M059J (cell line): ENCODE measurements at regions not wholly inside any gene's neighbourhood (a gene's known extent, or its start where the extent isn't known, plus 50 kb on each side); places are given as distances from the start of the nearest gene placed in this dataset.

Experiments used
- DNase-seq: peaks from one replicate; pipeline ENCODE4 v3.0.0-alpha.2; 2012; ENCODE audit warnings: low read depth

GRCh38 chr13:76210262-76210661, 574.1 kb downstream of the LMO7 start:
- DNase-seq = peak; percentile 26

GRCh38 chr13:76198568-76199163, 562.5 kb downstream of the LMO7 start:
- no peak for DNase-seq

GRCh38 chr13:76189882-76190519, 553.9 kb downstream of the LMO7 start:
- no peak for DNase-seq

GRCh38 chr13:76175961-76176725, 540.0 kb downstream of the LMO7 start:
- DNase-seq = no peak

- DNase-seq = no peak
These were observed 532.5 kb downstream of the LMO7 start for GRCh38 chr13:76168661-76169060.

GRCh38 chr13:76164290-76164689, 528.2 kb downstream of the LMO7 start:
- peak; percentile 0 for DNase-seq

GRCh38 chr13:76163761-76164160, 527.6 kb downstream of the LMO7 start:
- no peak for DNase-seq

GRCh38 chr13:76160961-76161925, 525.1 kb downstream of the LMO7 start:
- no peak for DNase-seq

- DNase-seq = no peak
These were observed 524.4 kb downstream of the LMO7 start for GRCh38 chr13:76160506-76160905.

GRCh38 chr13:76157926-76158325, 521.8 kb downstream of the LMO7 start:
- DNase-seq = no peak

- DNase-seq = no peak
These were observed 517.1 kb downstream of the LMO7 start for GRCh38 chr13:76153239-76153638.

- peak; percentile 67 for DNase-seq
These were observed 512.8 kb downstream of the LMO7 start for GRCh38 chr13:76148926-76149325.

GRCh38 chr13:76148374-76148773, 512.2 kb downstream of the LMO7 start:
- peak; percentile 1 for DNase-seq

- no peak for DNase-seq
These were observed 496.4 kb downstream of the LMO7 start for GRCh38 chr13:76132532-76132931.

GRCh38 chr13:76131551-76131950, 495.4 kb downstream of the LMO7 start:
- DNase-seq = no peak

GRCh38 chr13:76129305-76130000, 493.3 kb downstream of the LMO7 start:
- DNase-seq = no peak

- DNase-seq = no peak
These were observed 491.8 kb downstream of the LMO7 start for GRCh38 chr13:76127922-76128321.

GRCh38 chr13:76123548-76123947, 487.4 kb downstream of the LMO7 start:
- DNase-seq = no peak

GRCh38 chr13:76116751-76117360, 480.7 kb downstream of the LMO7 start:
- no peak for DNase-seq

GRCh38 chr13:76106763-76107162, 470.6 kb downstream of the LMO7 start:
- no peak for DNase-seq

- no peak for DNase-seq
These were observed 458.5 kb downstream of the LMO7 start for GRCh38 chr13:76094645-76095044.
